ENCODE measurements at regions not wholly inside any gene's neighbourhood (a gene's known extent, or its start where the extent isn't known, plus 50 kb on each side); places are given as distances from the start of the nearest gene placed in this dataset.
"Not testable (repeated sequence)": the region's sequence is repeated elsewhere in the genome, so short reads cannot be mapped to it uniquely, and the experiment has no call there.

- DNase-seq, result no peak
Observed at GRCh38 chr2:59295524-59296162, 1054.5 kb upstream of the FANCL start.

DNA sequence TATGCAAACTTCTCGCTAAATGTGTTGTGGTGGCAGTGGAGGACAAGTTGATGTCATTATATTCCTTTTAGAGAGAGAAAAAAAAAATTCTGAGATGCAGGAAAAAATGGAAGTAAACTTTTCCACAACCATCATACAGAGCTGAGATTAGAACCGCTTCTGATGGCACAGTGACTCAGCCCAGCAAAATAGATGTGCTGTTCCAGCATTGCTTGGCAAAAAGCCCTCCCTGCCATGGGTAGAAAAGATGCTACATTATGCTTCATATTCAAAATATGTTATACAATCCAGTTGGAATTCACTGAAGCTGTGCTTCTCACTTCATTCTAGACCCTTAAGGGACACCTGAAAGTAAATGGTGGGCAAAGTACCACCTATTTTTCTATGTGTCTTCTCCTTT, 1047.6 kb upstream of the FANCL start:
- DNase-seq, result no peak

- DNase-seq, result no peak
Observed at GRCh38 chr2:59282374-59283057, 1041.4 kb upstream of the FANCL start.

DNA sequence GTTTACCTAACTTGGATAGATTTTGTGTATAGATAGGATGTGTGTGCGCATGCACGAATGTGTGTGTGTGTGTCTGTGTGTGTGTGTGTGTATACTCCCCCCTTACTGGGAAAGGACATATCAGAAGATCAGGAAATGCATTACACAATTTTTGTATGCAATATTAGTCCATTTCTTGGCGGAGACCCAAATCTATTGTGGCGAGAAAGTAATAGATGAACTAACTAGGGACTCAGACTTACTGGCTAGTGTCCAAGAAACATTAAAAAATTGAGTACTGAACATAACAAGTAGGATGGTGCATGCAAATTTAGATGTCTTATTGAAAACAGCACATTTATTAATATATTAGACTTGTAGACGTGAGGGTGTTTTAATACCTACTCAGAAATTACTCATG, 1036.5 kb upstream of the FANCL start:
- no peak for DNase-seq

GRCh38 chr2:59276917-59277316, 1035.8 kb upstream of the FANCL start:
- DNase-seq, result no peak

DNA sequence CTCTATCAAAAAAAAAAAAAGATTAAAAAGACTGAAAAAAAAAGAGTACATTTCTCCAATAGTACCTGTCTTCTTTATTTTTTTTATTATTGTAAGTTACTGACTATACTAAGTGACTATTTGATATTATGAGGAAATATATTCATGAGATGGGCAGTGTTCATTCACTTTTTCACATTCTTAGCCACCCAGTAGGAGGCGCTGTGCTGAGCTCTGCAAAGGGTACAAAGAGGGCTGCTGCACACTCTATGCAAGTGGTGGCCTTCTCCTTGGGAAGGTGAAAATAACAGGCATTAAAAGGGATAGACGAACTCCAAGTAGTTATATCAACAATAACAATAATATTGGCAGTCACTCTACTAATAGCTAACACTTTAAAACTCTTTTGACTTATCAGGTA, 1034.9 kb upstream of the FANCL start:
- DNase-seq, result no peak

DNA sequence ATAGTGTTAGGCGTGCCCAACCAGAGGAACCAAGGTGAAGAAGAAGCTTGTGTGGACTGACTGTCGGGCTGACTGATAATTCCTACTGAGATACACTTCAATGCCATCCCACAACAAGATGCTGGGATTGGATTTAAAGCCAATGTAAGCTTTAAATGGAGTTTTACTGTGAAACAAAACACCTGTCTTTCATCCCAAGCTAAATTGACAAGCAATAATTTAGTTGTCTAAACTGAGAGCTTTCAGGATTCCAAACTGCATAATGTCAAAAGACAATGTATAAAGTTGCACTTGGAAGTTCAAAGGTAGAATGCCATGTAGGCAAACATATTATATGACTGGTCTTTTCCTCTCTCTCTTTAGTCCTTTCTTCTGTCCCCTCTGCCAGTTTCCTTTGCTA, 1025.3 kb upstream of the FANCL start:
- DNase-seq, result no peak

GRCh38 chr2:59259913-59260312, 1018.8 kb upstream of the FANCL start:
- DNase-seq, result no peak

- no peak for DNase-seq
Observed at GRCh38 chr2:59256290-59256689, 1015.2 kb upstream of the FANCL start.

- DNase-seq, result no peak
Observed at GRCh38 chr2:59254279-59254678, 1013.2 kb upstream of the FANCL start.

- no peak for DNase-seq
Observed at GRCh38 chr2:59250307-59250677, 1009.2 kb upstream of the FANCL start.

DNA sequence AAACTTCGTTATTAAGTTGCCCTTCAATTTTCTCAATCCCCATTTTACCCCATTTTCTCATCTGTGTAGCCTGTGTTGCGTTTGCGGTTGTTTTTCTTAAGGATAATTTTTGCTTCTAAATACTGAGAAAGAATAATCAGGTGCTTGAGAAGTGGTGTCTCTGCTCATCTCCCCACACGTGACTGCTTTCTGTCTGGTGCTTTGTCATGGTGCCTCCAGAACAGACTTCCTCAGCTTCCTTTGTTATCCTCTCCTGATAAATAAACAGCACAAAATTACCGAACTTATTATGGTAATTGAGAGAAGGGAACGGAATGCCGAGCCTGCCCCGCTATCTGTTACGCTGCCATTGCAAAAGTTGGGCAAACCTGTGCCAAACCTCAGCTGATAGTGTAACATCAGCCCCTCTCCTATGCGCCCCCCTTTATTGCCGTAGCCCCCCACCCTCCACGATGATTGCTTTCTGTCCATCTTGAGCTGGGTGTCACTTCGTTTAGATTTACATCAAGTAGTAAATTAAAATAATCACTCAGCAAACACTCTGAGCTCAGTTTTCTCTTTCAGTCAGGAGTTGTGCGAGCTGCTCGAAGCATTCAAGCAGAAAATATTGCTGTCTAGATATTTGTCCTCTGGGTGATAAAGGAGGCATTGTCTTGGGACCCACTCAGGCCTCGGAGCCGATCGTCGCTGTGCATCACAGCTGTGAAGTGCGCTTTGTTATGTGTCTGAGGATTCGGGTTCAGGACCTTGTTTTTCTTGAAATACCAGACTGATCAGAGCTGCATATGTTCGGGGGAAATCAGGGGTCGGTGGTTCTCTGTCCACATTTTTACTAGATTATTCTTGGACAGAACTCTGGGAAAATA, 1008.5 kb upstream of the FANCL start:
- no peak for DNase-seq

DNA sequence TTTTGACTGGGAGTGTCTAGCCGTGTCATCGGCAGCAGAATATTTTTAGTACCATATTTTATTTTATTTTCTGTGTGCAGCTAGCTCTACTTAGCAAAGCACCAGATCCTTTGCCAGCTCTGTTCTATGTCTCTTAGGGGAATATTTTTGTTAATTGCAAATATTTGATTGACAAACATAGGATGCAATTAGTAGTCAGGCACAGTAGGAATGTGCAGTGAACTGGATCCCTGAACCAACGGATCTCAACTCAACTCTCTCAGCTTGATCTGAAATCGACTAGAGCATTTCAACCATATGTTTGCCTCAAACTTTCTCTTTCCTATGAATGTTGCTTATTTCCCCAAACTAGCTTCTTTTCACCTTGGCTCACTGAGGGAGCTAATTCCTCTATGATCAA, 998.0 kb upstream of the FANCL start:
- DNase-seq, result no peak

- no peak for DNase-seq
Observed at GRCh38 chr2:59237311-59237710, 996.2 kb upstream of the FANCL start.

GRCh38 chr2:59236723-59237122, 995.6 kb upstream of the FANCL start:
- DNase-seq, result no peak

DNA sequence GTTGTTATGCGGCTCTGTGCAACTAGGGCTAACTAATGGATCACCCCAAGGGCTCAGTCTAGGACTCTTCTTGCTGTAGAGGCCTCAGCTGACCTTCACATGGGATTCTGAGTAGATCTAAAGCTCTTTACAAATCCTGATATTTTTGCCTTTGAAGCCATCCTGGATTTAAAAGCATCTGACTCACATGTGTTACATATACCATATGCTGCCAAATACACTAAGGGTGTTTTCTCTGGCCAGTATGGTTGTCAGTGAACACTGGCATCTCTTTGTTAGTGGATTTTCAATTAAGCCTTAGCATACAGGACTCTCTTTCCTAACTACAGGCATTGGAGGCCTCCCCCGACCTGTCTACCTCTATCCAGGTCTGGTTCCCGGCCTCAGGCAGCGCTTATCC, 992.8 kb upstream of the FANCL start:
- no peak for DNase-seq

- no peak for DNase-seq
Observed at GRCh38 chr2:59233448-59233847, 992.3 kb upstream of the FANCL start.

DNA sequence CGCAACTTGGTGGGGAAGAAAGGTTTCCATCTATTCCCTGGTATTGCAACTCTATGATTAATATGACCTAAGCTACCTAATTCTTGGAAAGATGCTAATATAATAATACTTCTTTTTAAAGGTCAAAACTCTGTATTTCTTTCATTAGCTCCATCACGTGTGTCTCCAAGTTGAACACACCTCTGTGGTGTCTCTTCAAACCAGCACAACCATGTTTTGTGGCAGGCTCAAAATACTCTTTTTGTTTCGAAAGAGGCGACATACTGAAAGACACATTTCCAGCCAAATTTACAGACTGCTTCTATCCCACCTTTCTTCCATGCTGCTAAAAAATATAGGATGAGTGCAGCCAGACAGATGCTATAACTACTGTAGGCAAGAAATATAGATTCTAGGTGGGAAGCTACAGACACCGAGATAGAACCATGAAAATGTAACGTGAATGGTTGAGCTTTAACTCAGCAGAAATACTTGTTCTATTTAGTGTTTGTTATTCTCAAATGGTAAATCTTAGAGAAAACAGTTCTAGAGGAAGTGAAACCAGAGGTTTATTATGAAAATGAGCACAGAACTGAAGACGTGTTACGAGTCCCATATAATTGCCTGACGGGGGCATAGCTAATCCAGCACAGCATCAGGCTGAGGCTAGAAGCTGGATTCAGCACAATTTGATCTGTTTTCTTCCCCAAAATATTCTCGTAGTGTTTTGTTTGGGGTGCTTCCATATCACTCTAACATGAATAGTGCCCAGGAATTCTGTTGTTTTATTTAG, 991.5 kb upstream of the FANCL start:
- no peak for DNase-seq

DNA sequence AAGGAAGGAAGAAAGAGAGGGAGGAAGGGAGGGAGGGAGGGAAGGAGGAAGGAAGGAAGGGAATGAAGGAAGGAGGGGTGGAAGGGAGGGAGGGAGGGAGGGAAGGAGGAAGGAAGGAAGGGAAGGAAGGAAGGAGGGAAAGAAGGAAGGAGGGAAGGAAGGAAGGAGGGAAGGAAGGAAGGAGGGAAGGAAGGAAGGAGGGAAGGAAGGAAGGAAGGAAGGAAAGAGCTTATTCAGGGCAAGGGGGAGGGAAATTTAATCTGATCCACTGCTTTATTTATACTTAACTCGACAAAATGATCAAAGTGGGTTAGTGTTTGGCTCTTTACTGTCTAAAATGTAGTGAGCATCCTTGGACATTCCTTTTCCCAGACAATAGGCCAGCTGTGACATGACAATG, 985.2 kb upstream of the FANCL start:
- DNase-seq, result not testable (repeated sequence)

DNA sequence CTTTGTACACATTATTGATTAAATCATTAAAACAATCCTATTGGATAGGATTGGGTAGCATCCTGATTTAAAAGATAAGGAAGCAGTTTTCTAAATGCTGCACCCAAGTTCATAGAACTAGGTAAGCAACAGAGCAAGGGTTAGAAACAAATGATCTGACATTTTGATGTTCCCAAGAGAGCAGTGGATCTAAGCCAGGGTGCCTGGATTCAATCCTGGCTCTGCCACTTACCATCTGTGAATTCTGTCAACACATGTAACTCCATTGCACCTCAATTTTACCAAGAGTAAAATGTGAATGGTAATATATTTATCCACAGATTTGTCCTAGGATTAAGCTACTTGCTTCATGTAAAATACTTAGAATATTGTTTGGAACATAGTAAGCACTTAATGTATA, 982.6 kb upstream of the FANCL start:
- no peak for DNase-seq

DNA sequence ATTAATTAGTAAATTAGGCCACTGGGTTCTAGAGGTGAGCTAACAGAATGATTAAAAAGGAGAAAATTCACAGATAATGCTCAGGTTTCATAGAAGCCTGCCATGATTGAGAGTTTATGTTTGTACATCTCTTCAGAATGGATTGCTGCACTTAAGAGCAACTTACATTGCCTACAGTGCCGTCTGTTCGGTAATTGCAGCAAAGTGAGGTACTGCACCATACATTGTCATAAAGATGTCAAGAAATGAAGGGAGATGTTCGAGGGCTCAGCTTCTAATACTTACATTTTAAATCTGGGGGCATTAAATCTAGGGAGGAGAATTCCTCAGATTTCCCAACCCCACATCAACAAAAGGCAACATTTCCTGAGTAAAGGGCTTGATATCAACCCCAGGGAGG, 976.2 kb upstream of the FANCL start:
- no peak for DNase-seq

DNA sequence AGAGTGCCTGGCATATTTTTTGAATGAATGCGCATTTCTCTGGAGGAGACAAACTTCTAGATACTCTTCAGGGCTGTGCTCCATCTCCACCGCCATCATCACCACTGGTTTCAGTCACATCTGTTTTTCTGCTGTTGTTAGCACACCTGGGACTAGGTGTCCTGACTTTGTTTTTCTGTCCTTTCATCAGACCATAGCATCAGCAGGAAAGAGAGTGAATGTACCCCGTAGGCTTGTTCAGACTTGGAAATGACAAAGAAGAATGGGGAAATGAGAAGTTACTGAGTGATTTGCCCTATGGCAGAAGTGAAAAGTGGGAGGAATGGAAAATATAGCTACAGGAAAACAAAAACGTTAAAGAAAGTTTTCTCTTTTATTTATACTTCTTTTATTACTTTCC, 965.2 kb upstream of the FANCL start:
- DNase-seq, result no peak

DNA sequence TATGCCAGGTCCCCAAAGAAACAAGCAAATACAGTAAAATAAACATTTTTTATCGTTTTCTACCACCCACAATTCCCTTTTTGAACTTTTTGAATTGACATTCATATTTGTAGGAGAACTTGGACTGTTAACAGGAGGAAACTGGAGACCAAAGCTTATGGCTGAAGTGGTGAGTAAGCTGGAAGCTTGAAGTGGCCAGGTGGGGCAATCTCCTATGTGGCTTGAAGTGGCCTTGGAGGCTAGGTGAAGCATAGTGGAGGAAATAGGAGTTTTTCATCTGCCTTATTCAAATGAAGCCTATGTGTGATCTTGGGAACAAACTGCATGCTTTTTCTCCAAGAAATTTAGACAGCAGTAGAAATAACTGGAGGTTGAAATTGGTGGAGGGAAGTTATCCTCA, 962.9 kb upstream of the FANCL start:
- no peak for DNase-seq

Measured in stimulated activated CD4-positive, alpha-beta T cell treated with anti-CD3 and anti-CD28 coated beads, Interleukin-1b, Interleukin-23, amount 100 ng/mL, for 48 hours (primary cell).